SU-DHL-6 (cell line): ENCODE measurements at regions not wholly inside any gene's neighbourhood (a gene's known extent, or its start where the extent isn't known, plus 50 kb on each side); places are given as distances from the start of the nearest gene placed in this dataset.

Source experiments
- H2AFZ ChIP-seq: fragments of 200-600 bp; sonication (generic); 2 replicates; pipeline ENCODE4 v1.6.1; 2014; ENCODE audit warnings: low read depth, mild to moderate bottlenecking, moderate library complexity, mixed read lengths, antibody characterized with exemption, low read length; ENCODE audit not compliant: severe bottlenecking
- H3F3A ChIP-seq: fragments of 200-600 bp; shearing (Covaris generic); 2 replicates; pipeline ENCODE4 v1.6.0; 2016; ENCODE audit warnings: antibody characterized with exemption, mild to moderate bottlenecking; ENCODE audit not compliant: insufficient read depth
- H3K27ac ChIP-seq: fragments of 200-600 bp; sonication (generic); 2 replicates; pipeline ENCODE4 v1.5.1; 2016; ENCODE audit warnings: low read depth, mild to moderate bottlenecking, low read length, moderate library complexity, mixed read lengths
- H3K27me3 ChIP-seq: fragments of 200-600 bp; sonication (generic), shearing (Covaris generic); 2 replicates; pipeline ENCODE4 v1.6.0; 2014; ENCODE audit warnings: mild to moderate bottlenecking, low read length
- H3K36me3 ChIP-seq: fragments of 200-600 bp; sonication (generic); 2 replicates; pipeline ENCODE4 v1.6.1; 2014; ENCODE audit warnings: mild to moderate bottlenecking, low read length, mixed read lengths
- H3K4me2 ChIP-seq: fragments of 300-600, 200-600 bp; shearing (Covaris generic), sonication (generic); 2 replicates; pipeline ENCODE4 v1.6.0; 2014; ENCODE audit warnings: low read length, low read depth, mild to moderate bottlenecking; ENCODE audit not compliant: poor library complexity, severe bottlenecking
- H3K4me3 ChIP-seq: fragments of 200-600 bp; sonication (generic); 2 replicates; pipeline ENCODE4 v1.5.1; 2014; ENCODE audit warnings: antibody characterized with exemption, low read length, mild to moderate bottlenecking, mixed read lengths; ENCODE audit not compliant: insufficient read depth, poor library complexity, severe bottlenecking
- H3K79me2 ChIP-seq: fragments of 200-600 bp; sonication (generic); 2 replicates; pipeline ENCODE4 v1.6.1; 2014; ENCODE audit warnings: mild to moderate bottlenecking, low read length, moderate library complexity; ENCODE audit not compliant: insufficient read depth
- H3K9ac ChIP-seq: fragments of 200-600 bp; sonication (generic); 2 replicates; pipeline ENCODE4 v1.7.0; 2014; ENCODE audit warnings: mild to moderate bottlenecking, low read length
- H3K9me2 ChIP-seq: fragments of 200-600 bp; sonication (generic); replicated peaks from 2 replicates; pipeline ENCODE4 v1.6.1; 2014; ENCODE audit warnings: low read length; ENCODE audit not compliant: insufficient read depth
- H3K9me3 ChIP-seq: fragments of 200-600 bp; sonication (generic); 2 replicates; pipeline ENCODE4 v1.6.1; 2014; ENCODE audit warnings: low read length, mixed read lengths; ENCODE audit not compliant: insufficient read depth
- H4K20me1 ChIP-seq: fragments of 200-600 bp; sonication (generic); 2 replicates; pipeline ENCODE4 v1.6.1; 2014; ENCODE audit warnings: low read depth, mild to moderate bottlenecking, antibody characterized with exemption, low read length, moderate library complexity, mixed read lengths
- CTCF ChIP-seq: fragments of 200-600 bp; sonication (generic); IDR thresholded peaks from one replicate; pipeline ENCODE4 v1.5.1; 2017; ENCODE audit warnings: antibody characterized with exemption, mild to moderate bottlenecking, low read length, moderate library complexity; ENCODE audit not compliant: insufficient read depth, poor library complexity, severe bottlenecking
- EZH2phosphoT487 ChIP-seq: fragments of 200-600 bp; sonication (generic), shearing (Covaris generic); conservative IDR thresholded peaks from 2 replicates; pipeline ENCODE4 v1.6.1; 2018; ENCODE audit warnings: mild to moderate bottlenecking, antibody characterized with exemption, low read length, moderate library complexity, mixed read lengths

GRCh38 chr10:131631619-131632018, 269.2 kb upstream of the PPP2R2D start:
- Histone ChIP-seq H3F3A (no peaks in the 10 kb centered on the region), H3K4me2 (no peak overlapping the region), H4K20me1 (no peaks in the 10 kb centered on the region), H3K9me2 (no peaks in the 10 kb centered on the region), H3K36me3 (no peaks in the 10 kb centered on the region), H3K4me3 (no peak overlapping the region), H3K9ac (no peak overlapping the region), H3K27ac (no peak overlapping the region), H3K9me3 (no peaks in the 10 kb centered on the region; the same call in 1 of the 2 replicates), H2AFZ (no peak overlapping the region), H3K79me2 (no peaks in the 10 kb centered on the region), H3K27me3 (no peaks in the 10 kb centered on the region)
- no peak for TF ChIP-seq EZH2phosphoT487
- no peak for TF ChIP-seq CTCF

- Histone ChIP-seq H3K9me3 (no peaks in the 10 kb centered on the region), H3K36me3 (no peaks in the 10 kb centered on the region), H3K9me2 (no peaks in the 10 kb centered on the region), H2AFZ (no peak overlapping the region), H3K79me2 (no peaks in the 10 kb centered on the region), H3K9ac (no peak overlapping the region), H3K4me3 (no peak overlapping the region), H3K4me2 (no peak overlapping the region), H3K27ac (no peak overlapping the region), H4K20me1 (no peaks in the 10 kb centered on the region), H3F3A (no peaks in the 10 kb centered on the region), H3K27me3 (no peaks in the 10 kb centered on the region)
- no peak for TF ChIP-seq CTCF
- no peak for TF ChIP-seq EZH2phosphoT487
Measured at GRCh38 chr10:131635564-131636015, 265.2 kb upstream of the PPP2R2D start.

- Histone ChIP-seq H3K36me3 (no peaks in the 10 kb centered on the region), H3K9ac (no peak overlapping the region), H3K9me2 (no peaks in the 10 kb centered on the region)
Measured at GRCh38 chr10:131636116-131636515, 264.7 kb upstream of the PPP2R2D start.

More at GRCh38 chr10:131636116-131636515, 264.7 kb upstream of the PPP2R2D start:
- H3K4me2 ChIP-seq: no peak overlapping the region
- H3K79me2 ChIP-seq: no peaks in the 10 kb centered on the region
- no peak for TF ChIP-seq EZH2phosphoT487
- no peak for TF ChIP-seq CTCF
- no peak overlapping the region for H3K4me3 ChIP-seq
- H4K20me1 ChIP-seq: no peaks in the 10 kb centered on the region
- H3K9me3 ChIP-seq: no peaks in the 10 kb centered on the region
- no peaks in the 10 kb centered on the region for H3F3A ChIP-seq
- no peaks in the 10 kb centered on the region for H3K27me3 ChIP-seq
- no peak overlapping the region for H3K27ac ChIP-seq
- H2AFZ ChIP-seq: no peak overlapping the region
